A204.1 (cell line): ENCODE measurements at regions not wholly inside any gene's neighbourhood (a gene's known extent, or its start where the extent isn't known, plus 50 kb on each side); places are given as distances from the start of the nearest gene placed in this dataset.

Experiments used
- FAIRE-seq: peaks from 2 replicates; lab custom pipeline; 2012; peaks lifted over from hg19 to GRCh38; lab: Jason Lieb, UNC

- FAIRE-seq = no peak
Observed at GRCh38 chr14:94922595-94923239, 152.8 kb upstream of the GSC start.

DNA sequence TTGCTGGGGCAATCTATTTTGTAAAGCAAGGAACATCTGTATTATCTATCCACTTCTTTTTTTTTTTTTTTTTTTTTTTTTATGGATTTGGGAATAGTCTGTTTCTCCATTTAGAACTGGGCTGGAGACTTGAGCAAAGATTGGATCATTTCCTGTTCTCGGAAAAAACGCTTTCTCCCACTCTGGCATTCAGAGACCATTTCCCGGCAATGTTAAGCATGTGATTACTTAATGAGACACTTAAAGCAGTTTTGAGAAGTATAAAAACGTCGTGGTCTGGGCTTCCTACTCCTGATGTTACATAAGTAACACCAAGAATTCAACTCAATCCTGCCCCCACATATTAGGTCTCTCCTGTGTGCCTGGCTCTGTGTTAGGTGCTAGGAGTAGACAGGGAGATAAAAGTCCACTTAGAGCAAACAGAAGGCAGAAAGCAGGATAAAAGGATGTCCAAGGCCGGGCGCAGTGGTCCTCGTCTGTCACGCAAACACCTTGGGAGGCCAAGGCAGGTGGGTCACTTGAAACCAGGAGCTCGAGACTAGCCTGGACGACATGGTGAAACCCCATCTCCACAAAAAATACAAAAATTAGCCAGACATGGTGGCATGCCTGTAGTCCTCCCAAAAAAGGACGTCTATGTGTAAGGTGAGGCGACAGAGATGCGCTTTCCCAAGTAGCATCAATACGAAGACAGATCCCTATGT lies 152.1 kb upstream of the GSC start:
- FAIRE-seq = no peak

DNA sequence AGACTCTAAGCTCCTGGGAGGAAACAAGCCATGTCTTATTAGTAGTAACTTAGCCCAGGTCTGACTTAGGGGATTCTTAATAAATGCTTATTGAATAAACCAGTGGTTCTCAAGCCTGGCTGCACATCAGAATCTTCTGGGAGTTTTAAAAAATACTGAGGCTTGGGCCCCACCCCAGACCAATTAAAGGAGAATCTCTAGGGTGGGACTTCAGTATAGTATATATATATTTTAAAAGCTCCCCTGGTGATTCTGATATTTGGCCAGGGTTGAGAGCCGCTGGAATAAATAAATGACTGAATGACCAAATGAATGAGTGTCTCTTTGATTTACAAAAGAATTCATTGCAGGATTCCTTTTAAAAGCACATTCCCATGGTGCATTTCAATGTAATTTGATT lies 151.5 kb upstream of the GSC start:
- no peak for FAIRE-seq

DNA sequence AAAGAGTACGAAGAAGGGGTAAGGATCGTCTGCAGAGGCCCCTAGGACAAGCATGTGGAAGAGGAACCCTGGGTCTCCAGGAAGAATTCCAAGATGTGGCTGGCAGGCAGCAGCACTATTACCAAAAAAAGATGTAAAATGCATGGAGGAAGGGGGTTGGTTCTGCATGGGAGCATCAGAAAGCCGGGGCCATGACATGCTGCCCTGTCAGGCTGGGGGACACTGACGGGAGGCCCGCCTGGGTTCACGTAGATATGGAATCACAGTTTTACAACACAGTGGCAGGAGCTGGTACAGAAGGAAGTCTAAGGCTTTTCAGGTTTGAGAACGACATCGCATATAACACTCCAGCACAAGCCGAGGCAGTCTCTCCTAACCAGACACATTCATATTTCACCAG lies 150.0 kb upstream of the GSC start:
- FAIRE-seq = no peak

GRCh38 chr14:94918896-94919295 lies 149.0 kb upstream of the GSC start:
- FAIRE-seq = no peak

DNA sequence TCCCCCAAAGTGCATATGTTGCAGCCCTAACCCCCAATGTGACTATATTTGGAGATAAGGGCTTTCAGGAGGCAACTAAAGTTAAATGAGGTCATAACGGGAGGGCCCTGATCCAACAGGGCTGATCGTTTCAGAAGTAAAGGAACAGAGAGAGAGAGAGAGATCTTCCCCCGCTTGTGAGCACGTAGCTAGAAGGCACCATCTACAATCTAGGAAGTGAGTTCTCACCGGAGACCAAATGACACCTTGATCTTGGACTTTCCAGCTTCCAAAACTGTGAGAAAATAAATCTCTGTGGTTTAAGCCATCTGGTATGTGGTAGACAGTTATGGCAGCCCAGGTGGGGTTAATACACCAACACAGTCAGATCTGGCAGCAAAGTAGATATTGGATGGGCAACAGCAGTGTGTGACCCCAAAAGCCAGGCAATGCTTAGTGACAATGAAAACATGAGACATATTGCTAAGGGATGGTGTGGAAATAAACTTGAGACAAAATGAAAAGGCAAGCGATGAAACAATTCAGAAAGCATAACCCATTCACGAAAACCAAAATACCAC lies 147.2 kb upstream of the GSC start:
- no peak for FAIRE-seq

DNA sequence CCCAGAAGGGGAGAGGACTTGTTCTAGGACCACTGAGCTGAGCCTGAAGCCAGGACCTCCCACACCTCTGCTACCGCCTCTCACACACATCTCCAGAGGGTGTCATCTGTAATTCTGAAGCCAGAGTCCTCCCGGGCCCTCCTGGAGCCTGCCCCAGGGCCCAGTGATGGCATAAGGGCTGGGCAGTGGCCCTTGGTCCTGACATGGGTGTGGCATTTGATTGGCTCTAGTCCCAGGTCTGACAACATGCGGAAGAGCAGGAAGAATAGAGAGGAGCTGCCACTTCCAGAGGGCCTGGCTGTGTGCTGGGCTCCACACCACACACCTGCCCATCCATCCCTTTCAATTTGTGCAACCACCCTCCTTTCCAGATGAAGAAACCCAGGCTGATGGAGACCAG lies 144.3 kb upstream of the GSC start:
- FAIRE-seq = no peak

DNA sequence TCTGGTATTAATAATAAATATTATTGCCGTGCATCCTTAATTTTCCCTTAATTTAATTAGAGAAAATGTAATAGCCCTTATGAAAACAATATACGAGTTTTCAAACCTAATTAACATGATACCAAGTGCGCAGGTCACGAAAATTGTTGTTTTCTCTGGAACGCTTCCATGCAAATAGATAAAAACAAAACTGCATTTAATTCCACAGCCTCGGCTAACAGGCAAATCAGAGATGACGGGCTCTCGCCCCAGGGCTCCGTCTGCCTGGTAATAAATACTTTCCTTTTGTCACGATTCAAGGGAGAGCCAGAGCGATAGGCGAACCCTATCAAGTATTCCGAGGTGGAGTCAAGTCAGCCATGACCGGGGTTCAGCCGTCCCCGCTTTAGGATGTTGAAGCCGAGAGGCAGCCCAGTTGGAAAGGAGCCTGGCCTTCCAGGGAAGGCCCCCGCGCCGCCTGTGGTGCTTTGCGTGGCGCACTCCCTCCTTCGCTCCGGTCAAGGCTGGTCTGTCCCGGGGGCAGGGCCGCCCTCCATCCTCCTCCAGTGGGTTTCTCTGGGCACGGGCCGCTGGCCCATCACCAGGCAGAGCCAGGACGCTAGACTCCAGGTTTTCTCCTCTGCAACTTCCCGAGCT lies 137.8 kb upstream of the GSC start:
- no peak for FAIRE-seq

GRCh38 chr14:94906991-94907587 lies 137.2 kb upstream of the GSC start:
- FAIRE-seq = no peak

DNA sequence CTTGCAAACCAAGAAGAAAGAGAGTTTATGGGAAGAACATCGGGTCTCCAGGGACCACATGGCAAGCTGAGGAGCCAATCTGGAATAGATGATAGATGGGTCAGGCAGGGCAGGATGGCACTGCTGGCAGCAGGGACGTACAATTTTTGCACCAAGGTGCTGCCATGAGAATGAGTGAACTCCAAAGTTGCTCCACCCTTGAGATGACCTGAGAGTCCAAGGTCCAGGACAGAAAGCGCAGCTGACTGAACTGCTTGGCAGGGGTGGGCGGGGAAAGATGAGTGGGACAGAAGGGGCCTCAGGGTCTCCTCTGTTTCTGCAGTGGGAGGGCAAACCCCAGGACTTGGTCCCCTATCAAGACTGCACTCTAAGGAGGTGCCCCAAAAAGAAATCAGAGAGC lies 136.7 kb upstream of the GSC start:
- FAIRE-seq = no peak

DNA sequence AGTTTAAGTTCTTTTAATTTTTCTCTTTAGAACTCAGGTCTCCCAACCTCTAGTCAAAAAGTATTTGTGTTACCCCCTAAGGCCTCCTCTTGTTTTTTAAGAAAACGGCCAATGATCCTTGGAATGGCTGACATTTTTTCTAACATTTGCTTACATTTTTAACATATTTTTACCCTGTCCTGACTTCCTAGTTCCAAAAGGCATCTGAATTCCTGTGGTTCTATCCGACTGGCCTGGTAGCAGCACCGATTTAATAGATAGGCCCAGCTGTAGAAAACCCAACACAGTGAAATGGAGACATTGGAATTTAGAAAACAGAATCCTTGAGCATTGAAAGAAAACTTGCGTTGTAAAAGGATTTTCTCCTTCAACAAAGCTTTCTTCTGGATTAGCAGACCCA lies 134.7 kb upstream of the GSC start:
- FAIRE-seq = no peak

DNA sequence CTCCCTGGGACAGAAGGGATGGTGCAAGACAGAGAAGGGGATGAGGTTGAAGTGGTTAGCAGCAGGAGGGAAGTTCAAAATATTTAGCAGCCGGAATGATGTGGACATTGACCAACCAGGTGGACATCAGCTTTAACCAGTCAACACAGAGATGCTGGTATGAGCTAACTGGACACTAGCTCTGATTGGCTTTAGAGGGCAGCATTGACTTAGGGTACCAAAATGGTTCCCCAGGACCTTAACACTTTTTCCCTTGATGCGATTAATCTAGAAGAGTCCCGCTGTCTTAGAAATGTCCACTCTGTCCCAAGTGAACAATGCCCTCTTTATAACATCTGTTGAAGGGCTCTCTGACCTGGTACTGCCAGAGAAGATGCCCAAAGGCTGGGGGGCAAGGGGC lies 134.0 kb upstream of the GSC start:
- FAIRE-seq = no peak

DNA sequence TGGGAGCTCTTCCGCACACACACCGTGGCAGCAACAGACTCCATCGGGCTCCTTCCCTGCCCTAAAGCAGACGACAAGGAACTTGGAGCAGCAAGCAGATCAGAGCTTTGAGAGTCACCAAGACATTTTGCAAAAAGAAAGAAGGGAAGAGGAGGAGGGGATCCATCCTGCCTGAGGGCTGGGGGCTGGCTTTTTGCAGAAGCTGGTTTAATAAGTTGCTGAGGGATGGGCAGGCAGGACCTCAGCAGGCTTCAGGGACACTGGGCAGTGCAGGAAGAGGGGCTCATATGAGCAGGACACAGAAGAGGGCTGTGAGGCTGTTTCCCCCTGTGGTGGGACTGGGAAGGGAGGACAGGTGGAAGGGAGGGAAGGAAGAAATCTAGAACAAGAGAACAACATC lies 133.4 kb upstream of the GSC start:
- no peak for FAIRE-seq

GRCh38 chr14:94897561-94897960 lies 127.6 kb upstream of the GSC start:
- FAIRE-seq = no peak

GRCh38 chr14:94897082-94897481 lies 127.2 kb upstream of the GSC start:
- FAIRE-seq = no peak

GRCh38 chr14:94893411-94894160 lies 123.7 kb upstream of the GSC start:
- no peak for FAIRE-seq

- no peak for FAIRE-seq
Observed at GRCh38 chr14:94890785-94891184, 120.9 kb upstream of the GSC start.

DNA sequence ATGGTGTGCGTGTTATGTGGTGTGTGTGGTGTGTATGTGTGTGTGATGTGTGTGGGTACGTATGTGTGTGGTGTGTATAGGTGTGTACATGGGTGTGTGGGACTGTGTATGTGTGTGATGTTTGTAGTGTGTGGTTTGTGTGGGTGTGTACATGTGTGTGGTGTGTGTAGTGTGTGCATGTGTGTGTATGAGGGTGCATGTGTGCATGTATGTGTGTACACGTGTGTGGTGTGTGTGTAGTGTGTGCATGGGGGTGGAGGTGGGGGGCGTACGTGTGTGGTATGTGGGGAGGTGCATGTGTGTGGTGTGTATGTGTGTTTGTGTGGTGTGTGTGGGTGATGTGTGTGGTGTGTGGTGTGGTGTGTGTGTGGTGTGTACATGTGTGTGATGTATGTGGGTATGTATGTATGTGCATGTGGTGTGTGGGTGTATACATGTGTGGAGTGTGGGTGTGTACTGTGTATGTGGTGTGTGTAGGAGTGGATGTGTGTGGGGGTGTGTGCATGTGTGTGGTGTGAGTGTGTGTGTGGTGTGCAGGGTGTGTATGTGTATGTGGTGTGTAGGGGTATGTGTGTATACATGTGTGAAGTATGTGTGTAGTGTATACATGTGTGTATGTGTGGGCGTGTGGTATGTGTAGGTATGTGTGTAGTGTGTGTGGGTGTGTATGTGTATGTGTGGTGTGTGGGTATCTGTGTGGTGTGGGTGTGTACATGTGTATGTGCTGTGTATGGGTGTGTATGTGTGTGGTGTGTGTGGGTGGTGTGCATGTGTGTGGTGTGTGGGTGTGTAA lies 119.8 kb upstream of the GSC start:
- FAIRE-seq = no peak

DNA sequence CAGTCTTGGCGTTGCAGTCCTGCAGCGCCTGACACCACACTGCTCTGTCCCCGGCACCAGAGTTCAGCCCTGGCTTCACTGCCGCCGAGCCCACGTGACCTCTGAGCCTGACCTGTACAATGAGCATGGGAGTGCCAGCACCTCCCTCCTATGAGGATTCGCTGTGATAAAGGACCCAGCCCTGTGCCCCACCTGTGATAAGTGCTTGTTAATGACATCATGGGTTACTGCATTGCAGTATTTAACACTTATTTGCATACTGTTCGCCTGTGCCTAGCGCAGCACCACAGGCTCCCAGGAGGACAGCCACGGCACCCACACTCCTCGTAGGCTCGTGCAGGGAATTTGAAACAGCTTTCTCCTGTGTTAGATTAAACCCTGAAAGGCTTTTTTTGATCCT lies 118.2 kb upstream of the GSC start:
- FAIRE-seq = no peak

GRCh38 chr14:94887591-94887990 lies 117.7 kb upstream of the GSC start:
- no peak for FAIRE-seq

- no peak for FAIRE-seq
Observed at GRCh38 chr14:94886931-94887330, 117.0 kb upstream of the GSC start.
